Neural crest cell (in vitro differentiated cells): ENCODE measurements at regions not wholly inside any gene's neighbourhood (a gene's known extent, or its start where the extent isn't known, plus 50 kb on each side); places are given as distances from the start of the nearest gene placed in this dataset.

Source experiments
- DNase-seq: peaks from one replicate; pipeline ENCODE4 v3.0.0; 2021; ENCODE audit warnings: low read depth, mixed read lengths, low spot score
- H3K27ac Mint-ChIP-seq: one replicate; pipeline ENCODE4 v1.8.0; 2021; ENCODE audit warnings: mild to moderate bottlenecking, mixed read lengths; ENCODE audit not compliant: unreplicated experiment
- H3K27me3 Mint-ChIP-seq: 2 replicates; pipeline ENCODE4 v1.8.0; 2021; ENCODE audit warnings: low read depth, mild to moderate bottlenecking, mixed read lengths
- H3K36me3 Mint-ChIP-seq: 2 replicates; pipeline ENCODE4 v1.8.0; 2021; ENCODE audit warnings: low read depth, mild to moderate bottlenecking, mixed read lengths
- H3K4me1 Mint-ChIP-seq: 2 replicates; pipeline ENCODE4 v1.8.0; 2021; ENCODE audit warnings: mixed read lengths
- H3K4me3 Mint-ChIP-seq: one replicate; pipeline ENCODE4 v1.8.0; 2021; ENCODE audit warnings: mild to moderate bottlenecking, mixed read lengths
- H3K9me3 Mint-ChIP-seq: 2 replicates; pipeline ENCODE4 v1.8.0; 2021; ENCODE audit warnings: mixed read lengths
- TF ChIP-seq, protein P1 (sequence below): fragments of 200-600 bp; sonication (generic); conservative IDR thresholded peaks from 2 replicates; pipeline ENCODE4 v1.5.0; 2021; ENCODE audit warnings: antibody characterized with exemption, mild to moderate bottlenecking

- Mint-ChIP-seq H3K27ac (no peak overlapping the region), H3K9me3 (no peaks in the 10 kb centered on the region), H3K36me3 (no peaks in the 10 kb centered on the region), H3K27me3 (peaks cover 8% of the 10 kb centered on the region), H3K4me3 (no peak overlapping the region), H3K4me1 (no peaks in the 10 kb centered on the region)
- TF ChIP-seq, protein P1, sequence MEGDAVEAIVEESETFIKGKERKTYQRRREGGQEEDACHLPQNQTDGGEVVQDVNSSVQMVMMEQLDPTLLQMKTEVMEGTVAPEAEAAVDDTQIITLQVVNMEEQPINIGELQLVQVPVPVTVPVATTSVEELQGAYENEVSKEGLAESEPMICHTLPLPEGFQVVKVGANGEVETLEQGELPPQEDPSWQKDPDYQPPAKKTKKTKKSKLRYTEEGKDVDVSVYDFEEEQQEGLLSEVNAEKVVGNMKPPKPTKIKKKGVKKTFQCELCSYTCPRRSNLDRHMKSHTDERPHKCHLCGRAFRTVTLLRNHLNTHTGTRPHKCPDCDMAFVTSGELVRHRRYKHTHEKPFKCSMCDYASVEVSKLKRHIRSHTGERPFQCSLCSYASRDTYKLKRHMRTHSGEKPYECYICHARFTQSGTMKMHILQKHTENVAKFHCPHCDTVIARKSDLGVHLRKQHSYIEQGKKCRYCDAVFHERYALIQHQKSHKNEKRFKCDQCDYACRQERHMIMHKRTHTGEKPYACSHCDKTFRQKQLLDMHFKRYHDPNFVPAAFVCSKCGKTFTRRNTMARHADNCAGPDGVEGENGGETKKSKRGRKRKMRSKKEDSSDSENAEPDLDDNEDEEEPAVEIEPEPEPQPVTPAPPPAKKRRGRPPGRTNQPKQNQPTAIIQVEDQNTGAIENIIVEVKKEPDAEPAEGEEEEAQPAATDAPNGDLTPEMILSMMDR: no peak
- no peak for DNase-seq
These were observed 71.9 kb downstream of the RESF1 start for GRCh38 chr12:32031109-32031508.

GRCh38 chr12:32032205-32032810 is 73.1 kb downstream of the RESF1 start:
- TF ChIP-seq, protein P1: no peak
- H3K9me3 Mint-ChIP-seq: no peaks in the 10 kb centered on the region
- H3K27me3 Mint-ChIP-seq: peaks cover 12% of the 10 kb centered on the region
- no peaks in the 10 kb centered on the region for H3K36me3 Mint-ChIP-seq
- DNase-seq: no peak
- H3K27ac Mint-ChIP-seq: no peak overlapping the region
- H3K4me3 Mint-ChIP-seq: no peak overlapping the region
- H3K4me1 Mint-ChIP-seq: no peaks in the 10 kb centered on the region

- H3K27me3 Mint-ChIP-seq: peaks cover 12% of the 10 kb centered on the region
- H3K4me3 Mint-ChIP-seq: no peak overlapping the region
- DNase-seq: no peak
- no peaks in the 10 kb centered on the region for H3K4me1 Mint-ChIP-seq
- no peak overlapping the region for H3K27ac Mint-ChIP-seq
- TF ChIP-seq, protein P1: no peak
- no peaks in the 10 kb centered on the region for H3K9me3 Mint-ChIP-seq
- no peaks in the 10 kb centered on the region for H3K36me3 Mint-ChIP-seq
These were observed 73.2 kb upstream of the BICD1 start for GRCh38 chr12:32033406-32033805.

GRCh38 chr12:32034045-32034444 is 72.6 kb upstream of the BICD1 start:
- Mint-ChIP-seq H3K4me1 (peaks cover under 1% of the 10 kb centered on the region), H3K27me3 (peaks cover 12% of the 10 kb centered on the region), H3K36me3 (no peaks in the 10 kb centered on the region), H3K4me3 (no peak overlapping the region), H3K9me3 (no peaks in the 10 kb centered on the region), H3K27ac (no peak overlapping the region)
- DNase-seq: no peak
- TF ChIP-seq, protein P1: no peak

- Mint-ChIP-seq H3K9me3 (no peaks in the 10 kb centered on the region), H3K27ac (no peak overlapping the region)
- DNase-seq: no peak
These were observed 70.0 kb upstream of the BICD1 start for GRCh38 chr12:32036477-32037263.

More at GRCh38 chr12:32036477-32037263, 70.0 kb upstream of the BICD1 start:
- no peak overlapping the region for H3K4me3 Mint-ChIP-seq
- H3K27me3 Mint-ChIP-seq: peaks cover 19% of the 10 kb centered on the region
- H3K36me3 Mint-ChIP-seq: no peaks in the 10 kb centered on the region
- H3K4me1 Mint-ChIP-seq: peaks cover 9% of the 10 kb centered on the region
- TF ChIP-seq, protein P1: peak; percentile 14
